ENCODE measurements at regions not wholly inside any gene's neighbourhood (a gene's known extent, or its start where the extent isn't known, plus 50 kb on each side); places are given as distances from the start of the nearest gene placed in this dataset.

- TF ChIP-seq CUX1 (IDR thresholded peaks at IDR 0.05; ENCODE audit: insufficient replicate concordance, low read depth, low read length) = no peak
- TF ChIP-seq SKIL (IDR thresholded peaks at IDR 0.05; ENCODE audit: low read depth, poor library complexity, severe bottlenecking) = no peak
- no peak for TF ChIP-seq NFYB (IDR thresholded peaks at IDR 0.05; ENCODE audit: insufficient read depth, low read depth, low read length)
Observed at GRCh38 chr1:195153107-195153506, 1455.1 kb downstream of the KCNT2 start (continued).

GRCh38 chr1:195150768-195151167 is 1457.5 kb downstream of the KCNT2 start:
- ATAC-seq = no peak
- POLR2A ChIA-PET = no interaction called here
- TF ChIP-seq ZNF207 (IDR thresholded peaks at IDR 0.05; ENCODE audit: borderline replicate concordance) = no peak
- no peak for TF ChIP-seq HDAC2 (IDR thresholded peaks at IDR 0.05)
- TF ChIP-seq FOXM1 (IDR thresholded peaks at IDR 0.05; ENCODE audit: low read depth, low read length) = no peak
- TF ChIP-seq ATF7 (IDR thresholded peaks at IDR 0.05; ENCODE audit: low read depth) = no peak
- no peak for TF ChIP-seq NR2C1 (IDR thresholded peaks at IDR 0.05)
- TF ChIP-seq NR2F1 (conservative IDR thresholded peaks at IDR 0.05) = no peak
- no peak for TF ChIP-seq ESRRA (IDR thresholded peaks at IDR 0.05; ENCODE audit: low read length)
- no peak for TF ChIP-seq NKRF (conservative IDR thresholded peaks at IDR 0.05)
- no peak for TF ChIP-seq EGR1 (IDR thresholded peaks at IDR 0.05; ENCODE audit: borderline replicate concordance in 1 of 2, low read depth in 2 of 2, low read length in 2 of 2)

More at GRCh38 chr1:195150768-195151167, 1457.5 kb downstream of the KCNT2 start:
- SMC1A ChIA-PET (ENCODE audit: uncharacterized antibody, unreplicated experiment) = interaction anchor here (1.4 kb wide), 1 partner anchor 22 kb away, joined by 3 read pairs; no protein-coding TSS in a partner anchor
- no peaks in the 10 kb centered on the region for H3K4me1 ChIP-seq (ENCODE audit: control insufficient read depth, insufficient read depth, low read length)
- H3K79me2 ChIP-seq (ENCODE audit: control insufficient read depth, insufficient read depth, low read length) = no peaks in the 10 kb centered on the region
- no peak for FAIRE-seq
- no peak for DNase-seq (ENCODE audit: low read depth, low spot score)
- no peaks in the 10 kb centered on the region for H4K20me1 ChIP-seq (ENCODE audit: control insufficient read depth, insufficient read depth)
- intact Hi-C loops (cut with micrococcal nuclease; ENCODE audit: unreplicated experiment) (no loop called here), in situ Hi-C loops (cut with MboI) (no loop called here)
- H3K27ac ChIP-seq (ENCODE audit: control insufficient read depth, insufficient read depth) = no peak overlapping the region
- no peak overlapping the region for H3K4me3 ChIP-seq
- RAD21 ChIA-PET (ENCODE audit: unreplicated experiment) = no interaction called here
- no peaks in the 10 kb centered on the region for H3K36me3 ChIP-seq (ENCODE audit: control insufficient read depth in 2 of 2, insufficient read depth in 2 of 2, low read length in 1 of 2)
- no peaks in the 10 kb centered on the region for H3K27me3 ChIP-seq (replicated peaks in 1 of 2; ENCODE audit: control insufficient read depth in 2 of 2, insufficient read depth in 2 of 2, low read length in 1 of 2)
- WGBS (ENCODE audit: insufficient coverage, insufficient replicate concordance, low lambda C conversion rate, missing lambda C conversion rate) = 96% methylated on average over 3 of the region's 3 CpGs
- no peaks in the 10 kb centered on the region for H3K9me3 ChIP-seq (replicated peaks; ENCODE audit: control insufficient read depth, insufficient read depth, low read length)
- CTCF ChIA-PET = no interaction called here
- H3K4me2 ChIP-seq (ENCODE audit: control insufficient read depth, insufficient read depth) = no peak overlapping the region
- H3K9ac ChIP-seq (ENCODE audit: control insufficient read depth, insufficient read depth, low read length) = no peak overlapping the region
- no TSS peak for BruUV-seq (replicated peaks)
- H2AFZ ChIP-seq (ENCODE audit: control insufficient read depth, low read depth, low read length) = no peak overlapping the region
